Gastroesophageal sphincter (tissue), 3 donors: ENCODE measurements at regions not wholly inside any gene's neighbourhood (a gene's known extent, or its start where the extent isn't known, plus 50 kb on each side); places are given as distances from the start of the nearest gene placed in this dataset.

Experiments used
- EP300 ChIP-seq: sonication (generic); formaldehyde crosslinking; IDR thresholded peaks from one replicate; pipeline ENCODE4 v1.6.1; 2017; ENCODE audit warnings: antibody characterized with exemption, mild to moderate bottlenecking
- TF ChIP-seq, protein P1 (sequence below), 4 experiments: fragments of 200-600 bp in 2 of 4; fragments of 450-650 bp in 2 of 4; sonication (generic) in 1 of 4; IDR thresholded peaks; one replicate each; pipeline ENCODE4 v1.5.1; 2017 to 2019; ENCODE audit warnings: antibody characterized with exemption in 4 of 4, mild to moderate bottlenecking in 2 of 4, moderate library complexity in 2 of 4

- no peak for TF ChIP-seq EP300
- TF ChIP-seq, protein P1, sequence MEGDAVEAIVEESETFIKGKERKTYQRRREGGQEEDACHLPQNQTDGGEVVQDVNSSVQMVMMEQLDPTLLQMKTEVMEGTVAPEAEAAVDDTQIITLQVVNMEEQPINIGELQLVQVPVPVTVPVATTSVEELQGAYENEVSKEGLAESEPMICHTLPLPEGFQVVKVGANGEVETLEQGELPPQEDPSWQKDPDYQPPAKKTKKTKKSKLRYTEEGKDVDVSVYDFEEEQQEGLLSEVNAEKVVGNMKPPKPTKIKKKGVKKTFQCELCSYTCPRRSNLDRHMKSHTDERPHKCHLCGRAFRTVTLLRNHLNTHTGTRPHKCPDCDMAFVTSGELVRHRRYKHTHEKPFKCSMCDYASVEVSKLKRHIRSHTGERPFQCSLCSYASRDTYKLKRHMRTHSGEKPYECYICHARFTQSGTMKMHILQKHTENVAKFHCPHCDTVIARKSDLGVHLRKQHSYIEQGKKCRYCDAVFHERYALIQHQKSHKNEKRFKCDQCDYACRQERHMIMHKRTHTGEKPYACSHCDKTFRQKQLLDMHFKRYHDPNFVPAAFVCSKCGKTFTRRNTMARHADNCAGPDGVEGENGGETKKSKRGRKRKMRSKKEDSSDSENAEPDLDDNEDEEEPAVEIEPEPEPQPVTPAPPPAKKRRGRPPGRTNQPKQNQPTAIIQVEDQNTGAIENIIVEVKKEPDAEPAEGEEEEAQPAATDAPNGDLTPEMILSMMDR (IDR thresholded peaks at IDR 0.05) = no peak
Observed at GRCh38 chr6:102717252-102717651, 1323.7 kb downstream of the GRIK2 start.
